ACHN (cell line): ENCODE measurements at regions not wholly inside any gene's neighbourhood (a gene's known extent, or its start where the extent isn't known, plus 50 kb on each side); places are given as distances from the start of the nearest gene placed in this dataset.
"Not testable (repeated sequence)": the region's sequence is repeated elsewhere in the genome, so short reads cannot be mapped to it uniquely, and the experiment has no call there.

ENCODE experiments used
- DNase-seq: peaks from one replicate; pipeline ENCODE4 v3.0.0-alpha.2; 2015
- in situ Hi-C: cut with HindIII; loops from 2 replicates; pipeline ENCODE4 v1.10.0; 2017; ENCODE audit warnings: low sequenced_read_pairs, low pct_ligation_motif_present, low pct_unique_long_range_greater_than_20kb

DNA sequence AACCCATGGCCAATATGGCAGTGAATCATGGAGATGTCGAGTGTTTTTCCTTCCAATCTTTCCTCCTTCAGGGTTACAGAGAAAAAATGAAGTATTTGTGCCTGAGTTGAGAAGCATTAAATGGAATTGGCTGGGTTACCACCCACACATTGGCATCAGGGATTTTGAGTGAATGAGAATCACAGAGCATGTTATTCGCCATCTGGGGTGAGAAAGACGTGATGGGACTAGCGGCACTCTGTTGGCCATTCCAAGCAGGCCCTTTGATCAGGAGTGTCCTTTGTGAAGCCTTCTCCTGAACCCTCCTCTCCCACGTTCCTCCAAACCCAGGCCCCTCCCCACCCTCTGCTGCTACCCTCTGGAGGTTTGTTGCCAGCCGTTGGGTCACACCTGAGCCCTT lies 84.2 kb upstream of the PCDH8 start:
- in situ Hi-C loops: no loop called here
- DNase-seq: no peak

DNA sequence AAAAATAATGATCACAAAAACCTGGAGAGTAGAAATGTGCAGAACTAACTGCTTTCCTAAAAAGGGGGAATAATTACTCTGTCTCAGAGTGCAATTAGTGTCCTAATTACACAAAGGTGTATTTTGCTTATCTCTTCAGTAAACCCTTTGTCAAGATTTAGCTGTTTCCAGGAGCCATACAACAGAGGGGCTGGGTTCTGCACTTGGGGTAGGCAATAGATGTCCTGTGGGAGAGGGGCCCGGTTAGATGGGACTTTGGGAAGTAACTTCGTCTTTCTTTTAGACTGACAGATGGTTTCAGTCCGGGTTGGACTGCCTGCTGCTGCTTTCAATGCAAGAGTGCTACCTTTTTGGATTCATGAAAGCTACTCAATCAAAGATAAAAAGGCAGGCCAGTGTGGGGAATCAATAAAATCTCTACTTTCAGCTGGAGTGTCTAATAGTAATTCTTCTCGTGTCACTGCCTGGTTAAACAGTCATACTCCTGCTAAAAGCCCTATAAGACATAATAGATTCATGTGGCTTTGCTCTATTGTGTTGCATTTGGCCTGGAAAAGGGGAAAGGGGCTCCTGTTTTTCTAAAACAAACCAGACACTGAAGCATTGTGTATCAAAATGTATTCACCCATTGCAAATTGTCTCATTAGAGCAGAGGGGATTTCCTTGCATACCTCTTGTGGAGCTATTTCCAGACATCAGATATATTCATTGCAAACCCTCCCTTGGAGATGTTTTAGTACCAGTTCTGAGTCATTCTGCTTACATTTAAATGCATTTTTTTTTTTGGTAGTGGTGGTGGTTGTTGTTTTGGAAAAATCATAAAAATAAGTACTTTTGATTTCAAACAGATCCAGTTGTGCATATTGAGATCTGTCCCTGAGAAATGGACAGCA lies 83.3 kb upstream of the PCDH8 start:
- in situ Hi-C loops: no loop called here
- DNase-seq: no peak

DNA sequence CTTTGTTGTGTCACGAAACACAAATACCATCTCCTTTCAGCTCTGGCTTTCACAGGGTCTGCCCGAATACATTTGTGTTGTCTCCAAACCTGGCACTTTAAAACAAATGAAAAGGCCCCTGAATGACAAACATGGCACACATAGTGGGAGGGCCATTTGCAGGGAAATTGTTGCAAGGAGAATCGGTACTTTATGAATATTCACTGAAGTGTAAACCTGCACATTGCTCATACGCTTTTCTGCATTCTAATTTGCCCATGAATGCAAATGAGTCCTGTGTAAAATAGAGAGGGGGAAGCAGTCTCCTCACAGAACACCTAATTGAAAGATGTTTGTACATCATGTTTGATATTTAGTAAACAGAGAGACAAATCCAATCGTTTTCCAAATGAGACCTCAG lies 82.7 kb upstream of the PCDH8 start:
- in situ Hi-C loops: no loop called here
- DNase-seq: no peak

DNA sequence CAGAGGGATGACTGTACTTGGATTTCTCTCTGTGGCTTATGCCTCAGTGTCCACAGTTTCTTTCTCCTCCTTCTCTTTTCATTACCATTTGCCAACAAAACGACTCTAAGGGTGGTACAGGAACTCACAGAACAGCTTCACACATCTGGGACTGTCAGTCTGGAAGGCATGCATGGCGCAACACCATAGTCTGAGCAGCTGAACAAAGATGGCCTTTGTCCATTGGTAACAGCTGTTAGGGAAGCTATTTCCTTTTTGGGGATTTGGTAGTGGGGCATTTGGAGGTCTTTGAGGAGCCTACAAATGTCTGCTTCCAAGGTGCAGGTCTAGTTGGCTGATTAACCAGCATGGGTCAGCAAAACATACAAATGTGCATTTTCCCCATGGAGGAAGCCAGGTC lies 81.4 kb upstream of the PCDH8 start:
- no peak for DNase-seq
- in situ Hi-C loops: no loop called here

DNA sequence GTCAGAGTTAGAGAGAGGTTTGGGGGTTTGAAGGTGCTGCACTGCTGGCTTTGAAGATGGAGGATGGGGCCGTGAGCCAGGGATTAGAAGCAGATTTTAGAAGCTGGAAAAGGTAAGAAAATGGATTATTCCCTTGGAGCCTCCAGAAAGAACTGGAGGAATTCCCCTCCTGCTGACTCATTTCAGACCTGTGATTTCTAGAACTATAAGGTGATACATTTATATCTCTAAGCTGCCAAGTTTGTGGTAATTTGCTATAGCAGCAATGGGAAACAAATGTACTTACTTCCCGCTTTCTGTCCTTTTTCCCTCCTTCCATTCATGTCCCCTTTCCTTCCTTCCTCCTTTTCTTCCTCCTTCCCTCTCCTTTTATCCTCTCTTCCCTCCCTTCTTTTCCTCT lies 78.5 kb upstream of the PCDH8 start:
- in situ Hi-C loops: no loop called here
- no peak for DNase-seq

DNA sequence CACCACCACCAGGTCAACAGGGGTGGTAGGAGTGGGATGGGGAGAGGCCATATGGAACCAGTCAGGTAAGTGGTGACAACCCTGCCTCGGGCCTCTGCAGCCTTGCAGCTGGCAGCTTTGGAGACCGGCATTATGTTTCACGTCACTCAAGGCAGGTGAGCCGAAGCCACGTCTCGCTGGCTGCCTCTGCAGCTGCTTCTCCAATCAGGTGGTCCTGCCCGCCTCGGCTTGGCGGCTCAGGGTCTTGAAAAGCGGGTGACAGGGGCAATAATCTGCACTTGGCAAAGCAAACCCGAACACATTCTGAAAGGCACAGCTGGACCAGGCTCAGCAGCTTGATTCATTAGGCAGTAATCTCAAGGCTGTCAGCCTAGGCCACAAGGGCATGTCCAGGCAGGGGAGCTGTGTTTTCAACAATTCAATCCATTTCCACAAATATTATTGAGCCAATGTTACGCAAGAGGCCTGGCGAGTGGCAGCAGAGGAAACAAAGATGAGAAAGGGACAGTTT lies 77.4 kb upstream of the PCDH8 start:
- no peak for DNase-seq
- in situ Hi-C loops: no loop called here

DNA sequence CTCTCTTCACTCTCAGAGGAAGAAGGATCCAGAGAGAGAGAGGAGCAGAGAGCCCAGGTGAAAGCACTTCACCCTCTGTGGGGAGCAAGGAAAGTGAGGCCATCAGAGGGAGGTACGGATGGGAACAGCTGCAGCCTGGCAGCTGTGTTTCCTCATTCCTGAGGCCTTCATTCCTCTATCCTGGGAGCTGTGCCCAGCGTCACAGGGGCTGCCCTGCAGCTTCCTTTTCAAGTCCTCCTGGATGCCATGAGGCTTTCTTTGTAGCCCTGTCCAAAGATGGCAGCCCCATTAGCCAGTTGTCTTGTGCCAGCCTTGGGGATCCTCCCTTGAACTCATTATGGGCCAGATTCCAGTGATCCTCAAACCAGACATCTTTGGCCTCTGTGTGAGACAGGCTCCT lies 76.8 kb upstream of the PCDH8 start:
- in situ Hi-C loops: no loop called here
- DNase-seq: no peak

DNA sequence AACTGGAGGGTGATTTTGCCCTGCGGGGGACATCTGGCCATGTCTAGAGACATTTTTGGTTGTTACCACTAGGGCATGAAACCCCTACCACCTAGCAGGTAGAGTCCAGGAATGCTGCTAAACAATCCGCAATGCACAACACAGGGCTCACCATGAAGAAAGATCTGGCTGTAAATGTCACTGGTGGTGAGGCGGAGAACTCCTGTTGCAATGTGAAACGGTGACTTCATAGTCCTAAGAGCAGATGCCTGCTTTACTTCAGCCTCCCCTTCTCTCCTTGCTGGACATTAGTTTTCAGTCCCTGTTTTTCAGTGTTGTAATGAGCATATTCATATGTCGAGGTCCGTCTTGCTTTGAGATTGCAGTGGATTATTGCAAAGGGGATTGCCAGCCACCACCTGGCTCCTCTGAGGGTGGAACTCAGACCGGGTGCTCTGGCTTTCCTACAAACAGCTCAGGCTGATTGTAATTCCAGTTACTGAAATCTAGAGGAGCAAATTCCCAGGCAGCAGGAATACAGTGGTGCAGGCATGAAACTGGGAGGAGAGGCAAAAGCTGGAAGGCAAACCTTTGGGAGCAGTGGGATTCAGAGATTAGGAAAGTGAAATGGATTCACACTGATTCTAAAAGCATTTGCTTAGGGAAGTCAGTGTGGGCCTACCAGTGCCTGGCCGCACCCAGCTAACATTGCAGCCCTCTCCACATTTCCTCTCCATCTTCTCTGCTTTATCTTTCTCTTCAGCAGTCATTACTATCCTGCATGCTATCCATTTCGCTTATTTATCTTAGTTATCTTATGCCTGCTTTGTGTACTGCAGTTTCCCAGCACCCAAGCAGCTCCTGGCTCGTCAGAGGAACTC lies 76.1 kb upstream of the PCDH8 start:
- DNase-seq: no peak

DNA sequence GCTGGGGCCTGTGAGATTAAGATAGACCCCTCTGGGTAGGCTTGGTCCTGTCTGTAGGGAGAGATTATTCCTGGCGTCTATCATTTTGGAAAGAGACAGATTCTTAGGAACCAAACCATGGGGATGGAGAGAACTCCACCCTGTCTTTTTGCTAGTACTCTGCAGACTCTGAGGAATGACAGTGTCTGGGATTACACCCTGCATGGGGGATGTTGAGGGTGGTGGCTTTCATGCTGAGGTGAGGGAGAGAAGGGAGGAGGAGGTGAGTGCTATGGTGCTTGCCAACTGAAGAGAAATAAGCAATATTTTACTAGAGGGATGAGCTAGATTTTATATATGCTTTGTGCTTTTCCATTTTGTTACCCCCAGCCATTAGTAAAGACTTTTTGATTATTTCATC lies 74.5 kb upstream of the PCDH8 start:
- DNase-seq: no peak
- in situ Hi-C loops: no loop called here

More for the DNA sequence above, 76.1 kb upstream of the PCDH8 start:
- in situ Hi-C loops: no loop called here

DNA sequence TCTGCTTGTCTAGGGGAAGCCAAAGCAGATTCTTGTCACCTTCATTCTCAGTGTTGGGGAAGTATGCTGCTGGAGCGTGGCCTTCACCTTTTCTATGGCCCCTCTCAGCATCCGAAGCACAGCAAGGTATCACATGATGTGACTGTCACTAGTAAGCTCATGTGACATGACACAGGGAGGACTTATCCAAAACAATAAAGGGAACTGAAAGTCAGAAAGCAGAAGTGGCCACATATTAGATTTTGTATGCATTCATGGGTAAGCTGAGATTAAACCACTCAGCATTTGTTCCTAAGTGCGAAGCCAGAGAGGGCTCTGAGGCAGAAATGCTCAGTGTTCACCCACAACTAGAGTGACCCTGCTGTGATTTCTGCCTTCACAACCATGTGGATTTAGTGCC lies 72.8 kb upstream of the PCDH8 start:
- no peak for DNase-seq
- in situ Hi-C loops: no loop called here

DNA sequence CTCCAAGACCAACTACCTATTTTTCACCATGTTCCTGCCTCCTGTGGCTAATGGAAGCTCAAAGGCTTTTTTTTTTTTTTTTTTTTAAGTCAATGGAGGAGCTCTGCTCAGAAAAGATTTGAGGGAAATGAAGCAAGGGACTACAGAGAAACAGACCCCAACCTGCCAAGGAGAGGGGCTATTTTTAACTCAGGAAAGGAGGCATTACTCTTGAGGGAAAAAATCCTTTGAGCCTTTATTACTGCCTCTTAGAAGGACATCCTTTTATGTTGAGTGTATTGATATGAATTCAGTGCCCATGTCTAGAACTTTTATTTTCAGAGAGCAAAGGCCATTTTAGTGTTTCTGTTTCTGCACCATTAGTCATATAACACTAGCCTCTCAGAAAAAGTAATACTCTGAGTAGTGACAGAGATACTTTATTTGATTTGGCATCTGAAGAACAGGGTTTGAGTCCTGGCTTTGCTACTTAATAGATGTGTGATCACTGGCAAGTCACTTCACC lies 68.1 kb upstream of the PCDH8 start:
- in situ Hi-C loops: no loop called here

DNA sequence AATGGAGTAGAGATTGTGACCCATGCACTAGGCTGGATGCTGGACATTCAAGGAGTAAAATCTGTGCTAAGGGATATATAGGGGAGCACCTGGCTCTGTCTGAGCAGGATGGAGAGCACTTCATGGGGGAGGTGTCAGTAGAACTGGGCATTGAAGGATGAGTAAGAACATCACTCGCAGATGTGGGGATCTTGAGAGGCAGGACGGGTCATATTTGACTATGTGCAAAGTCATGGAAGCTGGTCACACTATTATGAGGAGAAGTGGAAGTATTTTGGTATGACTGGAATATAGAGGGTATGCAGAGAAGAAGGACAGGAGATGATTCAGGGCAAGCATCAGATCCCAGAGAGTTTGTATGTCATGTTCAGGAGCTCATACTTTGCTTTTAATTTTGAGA lies 62.9 kb upstream of the PCDH8 start:
- no peak for DNase-seq
- in situ Hi-C loops: no loop called here

More for the DNA sequence above, 68.1 kb upstream of the PCDH8 start:
- no peak for DNase-seq

DNA sequence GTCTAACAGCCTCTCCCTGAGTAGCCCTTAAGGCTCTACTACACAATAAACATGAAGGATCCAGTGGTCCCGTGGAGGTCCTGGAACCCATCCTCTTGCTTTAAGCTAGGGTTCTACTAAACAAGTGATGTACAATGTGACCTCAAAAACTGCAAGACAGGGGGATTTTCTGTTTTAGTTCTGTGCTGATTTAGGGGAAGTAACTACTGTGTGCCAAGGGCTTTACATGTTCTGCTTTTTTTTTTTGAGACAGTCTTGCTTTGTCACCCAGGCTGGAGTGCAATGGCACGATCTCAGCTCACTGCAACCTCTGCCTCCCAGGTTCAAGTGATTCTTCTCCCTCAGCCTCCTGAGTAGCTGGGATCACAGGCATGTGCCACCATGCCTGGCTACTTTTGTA lies 61.9 kb upstream of the PCDH8 start:
- DNase-seq, in situ Hi-C loops: not testable (repeated sequence)

DNA sequence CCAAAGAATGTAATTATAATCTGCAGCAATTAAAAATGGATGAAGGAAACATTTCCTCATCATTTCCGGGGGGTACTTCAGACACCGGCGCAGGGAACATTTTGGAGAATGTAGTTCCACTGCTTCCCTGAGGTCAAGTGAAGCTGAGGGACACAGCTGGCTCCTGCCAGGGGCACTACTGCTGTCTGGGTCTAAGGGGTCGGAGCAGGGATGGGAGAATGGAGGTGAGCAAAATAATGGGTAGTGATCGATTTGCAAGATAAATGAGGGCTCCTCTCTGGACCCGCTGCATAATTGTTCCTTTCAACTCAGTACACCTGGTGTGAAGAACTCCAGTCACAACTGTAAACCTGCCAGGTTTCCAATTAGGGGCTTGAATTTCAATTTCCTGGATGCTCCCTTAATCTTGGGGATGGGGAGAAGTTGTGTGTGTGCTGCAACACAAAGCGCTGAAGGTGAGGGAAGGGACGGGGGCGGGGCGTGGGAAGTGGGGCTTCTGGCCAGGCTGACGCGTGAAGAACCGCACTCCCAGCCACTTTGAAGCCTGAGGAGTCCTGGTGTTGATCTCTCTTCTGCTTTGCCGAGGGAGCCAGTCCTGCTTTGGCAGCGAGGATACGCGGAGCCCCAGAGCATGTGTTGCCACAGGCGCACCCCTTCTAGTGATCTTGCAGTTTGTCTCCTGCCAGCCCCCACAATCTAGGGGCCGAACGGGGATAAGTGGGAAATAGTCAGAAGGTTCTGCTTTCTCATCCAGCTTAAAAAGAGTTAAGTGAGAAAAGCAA lies 57.9 kb upstream of the PCDH8 start:
- in situ Hi-C loops: no loop called here

DNA sequence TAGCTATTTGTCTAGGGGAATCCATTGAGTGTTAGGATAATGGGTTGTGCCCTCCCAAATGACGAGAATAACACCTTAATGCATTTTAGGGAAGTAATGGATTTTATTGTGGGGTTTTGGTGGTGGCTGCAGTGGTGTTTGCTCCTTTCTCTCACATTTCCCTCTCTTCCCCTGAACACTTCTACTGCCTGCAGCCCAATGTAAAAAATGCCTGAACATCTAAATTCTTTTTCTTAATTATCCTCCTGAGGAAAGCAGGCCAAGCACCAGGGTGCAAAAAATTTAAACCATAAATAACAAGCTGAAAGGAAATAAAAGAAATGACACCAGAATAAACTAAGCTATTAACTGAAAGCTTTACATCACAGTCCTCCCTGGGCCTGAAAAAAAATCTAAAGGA lies 57.3 kb upstream of the PCDH8 start:
- in situ Hi-C loops: no loop called here
- DNase-seq: no peak

More for the DNA sequence above, 57.9 kb upstream of the PCDH8 start:
- DNase-seq: no peak

DNA sequence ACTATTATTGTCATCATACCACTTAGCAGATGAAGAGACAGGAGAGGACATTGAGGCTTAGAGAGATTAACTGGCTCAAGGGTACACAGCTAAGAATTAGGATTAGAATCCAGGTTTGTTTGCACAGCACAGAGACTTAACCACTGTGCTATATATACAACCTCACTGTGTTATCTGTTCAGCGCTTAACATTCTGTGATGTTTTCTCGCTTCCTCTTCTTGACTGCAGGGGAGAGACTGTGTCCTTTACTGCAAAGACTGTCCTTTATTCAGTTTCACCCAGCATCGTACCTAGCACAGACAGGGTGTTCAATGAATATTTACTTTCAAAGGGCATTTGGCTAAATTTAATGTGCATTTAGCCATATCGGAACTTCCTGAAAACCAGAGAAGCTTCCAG lies 54.9 kb upstream of the PCDH8 start:
- in situ Hi-C loops: no loop called here
- DNase-seq: no peak

DNA sequence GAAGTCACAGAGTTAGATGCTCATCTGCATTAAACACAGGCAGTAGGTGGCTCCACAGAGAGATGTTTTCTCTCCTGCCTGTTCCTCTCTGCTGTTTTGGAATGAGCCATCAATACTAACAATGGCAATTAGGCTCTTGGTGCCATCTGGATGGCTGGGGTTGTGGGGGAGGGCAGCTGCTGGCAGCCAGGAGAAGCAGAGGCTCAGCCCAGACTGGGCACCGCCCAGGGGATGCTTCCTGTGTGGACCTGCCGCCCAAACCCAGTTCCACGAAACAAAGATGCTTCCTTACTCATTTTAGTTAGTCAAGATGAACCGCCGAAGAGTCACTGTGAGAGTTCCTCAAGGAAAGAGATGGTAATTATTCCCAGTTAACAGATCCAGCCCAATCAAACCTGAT lies 50.8 kb upstream of the PCDH8 start:
- in situ Hi-C loops: no loop called here
- no peak for DNase-seq
